ENCODE measurements at regions not wholly inside any gene's neighbourhood (a gene's known extent, or its start where the extent isn't known, plus 50 kb on each side); places are given as distances from the start of the nearest gene placed in this dataset.

- Mint-ChIP-seq H3K4me3 (no peak overlapping the region), H3K27me3 (peaks cover 13 to 48% (median 17%) of the 10 kb centered on the region in 5 donors), H3K9me3 (no peaks in the 10 kb centered on the region), H3K27ac (no peak overlapping the region), H3K36me3 (no peaks in the 10 kb centered on the region), H3K4me1 (no peaks in the 10 kb centered on the region)
- POLR2A ChIA-PET, result interaction anchor here (0.5 kb wide), 1 partner anchor 15 kb away, joined by 3 read pairs; no protein-coding TSS in a partner anchor
- ATAC-seq (no peak), DNase-seq (no peak)
These were observed 193.5 kb downstream of the ANXA2 start for GRCh38 chr15:60204131-60204885.

- Mint-ChIP-seq H3K27me3 (peaks cover 6 to 26% (median 18%) of the 10 kb centered on the region in 5 donors), H3K9me3 (no peaks in the 10 kb centered on the region), H3K27ac (no peak overlapping the region), H3K4me3 (no peak overlapping the region), H3K4me1 (no peaks in the 10 kb centered on the region), H3K36me3 (no peaks in the 10 kb centered on the region)
- DNase-seq (no peak), ATAC-seq (no peak)
- POLR2A ChIA-PET, result no interaction called here
These were observed 189.1 kb downstream of the ANXA2 start for GRCh38 chr15:60208709-60209108.

- ATAC-seq, result no peak
- Mint-ChIP-seq H3K27me3 (peaks cover 5 to 42% (median 18%) of the 10 kb centered on the region in 5 donors), H3K36me3 (no peaks in the 10 kb centered on the region), H3K4me3 (no peak overlapping the region), H3K4me1 (no peaks in the 10 kb centered on the region), H3K27ac (no peak overlapping the region), H3K9me3 (no peaks in the 10 kb centered on the region)
- no peak for DNase-seq
- POLR2A ChIA-PET, result no interaction called here
These were observed 185.2 kb downstream of the ANXA2 start for GRCh38 chr15:60212536-60212935.

GRCh38 chr15:60213377-60214000 is 184.3 kb downstream of the ANXA2 start:
- H3K36me3 Mint-ChIP-seq, result no peaks in the 10 kb centered on the region
- no peak overlapping the region for H3K4me3 Mint-ChIP-seq
- H3K27ac Mint-ChIP-seq, result no peak overlapping the region
- H3K27me3 Mint-ChIP-seq, result peaks cover 2 to 42% (median 12%) of the 10 kb centered on the region in 5 donors
- POLR2A ChIA-PET, result no interaction called here
- no peaks in the 10 kb centered on the region for H3K4me1 Mint-ChIP-seq
- no peak for ATAC-seq
- DNase-seq, result no peak
- H3K9me3 Mint-ChIP-seq, result no peaks in the 10 kb centered on the region

DNA sequence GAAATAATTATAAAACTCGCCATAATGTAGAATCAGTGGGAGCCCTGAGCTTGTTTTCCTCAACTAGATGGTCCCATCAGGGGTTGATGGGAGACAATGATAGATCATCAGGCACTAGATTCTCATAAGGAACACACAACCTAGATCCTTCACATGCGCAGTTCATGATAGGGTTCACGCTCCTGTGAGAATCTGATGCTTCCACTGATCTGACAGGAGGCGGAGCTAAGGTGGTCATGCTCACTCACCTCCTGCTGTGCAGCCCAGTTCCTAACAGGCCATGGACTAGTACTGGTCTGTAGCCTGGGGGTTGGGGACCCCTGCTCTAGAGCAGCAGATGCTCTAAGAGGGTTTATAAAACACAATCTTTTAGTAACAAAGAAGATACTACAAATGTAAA is 183.6 kb downstream of the ANXA2 start:
- ATAC-seq, result no peak
- Mint-ChIP-seq H3K27me3 (peaks cover 2 to 42% (median 9%) of the 10 kb centered on the region in 5 donors), H3K36me3 (no peaks in the 10 kb centered on the region), H3K4me3 (no peak overlapping the region), H3K27ac (no peak overlapping the region), H3K9me3 (no peaks in the 10 kb centered on the region), H3K4me1 (no peaks in the 10 kb centered on the region)
- POLR2A ChIA-PET, result no interaction called here
- no peak for DNase-seq

GRCh38 chr15:60215225-60215963 is 182.4 kb downstream of the ANXA2 start:
- no peaks in the 10 kb centered on the region for H3K4me1 Mint-ChIP-seq
- POLR2A ChIA-PET, result no interaction called here
- H3K9me3 Mint-ChIP-seq, result no peaks in the 10 kb centered on the region
- H3K27ac Mint-ChIP-seq, result no peak overlapping the region
- peaks cover 2 to 39% (median 9%) of the 10 kb centered on the region in 5 donors for H3K27me3 Mint-ChIP-seq
- no peak for ATAC-seq
- no peaks in the 10 kb centered on the region for H3K36me3 Mint-ChIP-seq
- DNase-seq, result no peak
- H3K4me3 Mint-ChIP-seq, result no peak overlapping the region

- Mint-ChIP-seq H3K4me3 (no peak overlapping the region), H3K36me3 (no peaks in the 10 kb centered on the region), H3K9me3 (no peaks in the 10 kb centered on the region), H3K4me1 (no peaks in the 10 kb centered on the region), H3K27ac (no peak overlapping the region), H3K27me3 (peaks cover 2 to 28% (median 8%) of the 10 kb centered on the region in 5 donors)
- ATAC-seq, result no peak
- DNase-seq, result no peak
- POLR2A ChIA-PET, result no interaction called here
These were observed 180.6 kb downstream of the ANXA2 start for GRCh38 chr15:60217161-60217560.

GRCh38 chr15:60218256-60218655 is 179.5 kb downstream of the ANXA2 start:
- POLR2A ChIA-PET, result no interaction called here
- Mint-ChIP-seq H3K4me3 (no peak overlapping the region), H3K4me1 (no peaks in the 10 kb centered on the region), H3K36me3 (no peaks in the 10 kb centered on the region), H3K27me3 (peaks cover 1 to 21% (median 9%) of the 10 kb centered on the region in 5 donors), H3K27ac (no peak overlapping the region), H3K9me3 (no peaks in the 10 kb centered on the region)
- DNase-seq (no peak), ATAC-seq (no peak)

DNA sequence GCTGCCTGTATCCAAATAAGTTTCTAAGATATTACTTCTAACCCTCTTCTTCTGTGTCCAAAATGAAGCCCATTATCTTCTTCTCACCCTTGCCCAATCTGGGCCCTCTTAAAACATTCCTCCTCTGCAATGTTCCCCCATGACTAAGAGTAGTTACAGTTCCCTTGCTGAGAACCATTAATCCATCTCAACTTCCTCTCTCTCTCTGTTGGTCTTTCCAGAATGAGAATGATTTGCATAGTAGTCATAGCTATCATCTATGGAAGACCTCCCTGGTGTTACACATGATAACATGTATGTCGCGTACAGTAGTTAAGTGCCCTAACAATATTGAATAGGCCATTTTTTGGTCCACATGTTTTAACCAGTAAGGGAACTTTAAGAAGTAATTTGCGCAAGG is 177.9 kb downstream of the ANXA2 start:
- H3K9me3 Mint-ChIP-seq, result no peaks in the 10 kb centered on the region
- H3K4me3 Mint-ChIP-seq, result no peak overlapping the region
- peaks cover 1 to 13% (median 5%) of the 10 kb centered on the region in 5 donors for H3K27me3 Mint-ChIP-seq
- DNase-seq (no peak), ATAC-seq (no peak)
- no peak overlapping the region for H3K27ac Mint-ChIP-seq
- H3K36me3 Mint-ChIP-seq, result no peaks in the 10 kb centered on the region
- no peaks in the 10 kb centered on the region for H3K4me1 Mint-ChIP-seq
- POLR2A ChIA-PET, result no interaction called here

DNA sequence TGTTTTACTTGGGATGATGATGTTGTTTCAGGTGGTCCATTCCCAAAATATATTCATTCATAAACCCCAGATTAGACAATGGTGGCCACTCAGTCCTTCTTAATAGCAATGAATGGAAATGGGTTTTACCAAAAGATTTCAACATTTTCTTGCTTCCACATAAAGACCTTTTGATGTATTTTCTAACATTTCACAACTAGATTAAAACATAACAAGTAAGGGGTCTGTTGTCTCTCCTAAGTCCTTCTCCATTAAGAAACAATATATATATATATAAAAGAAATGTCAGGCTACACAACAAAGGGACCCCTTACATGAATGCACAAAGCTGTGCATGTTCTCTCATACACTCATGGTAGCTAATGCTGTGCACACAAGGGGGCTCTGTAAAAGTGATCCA is 176.4 kb downstream of the ANXA2 start:
- H3K36me3 Mint-ChIP-seq, result no peaks in the 10 kb centered on the region
- DNase-seq (no peak), ATAC-seq (no peak)
- no peak overlapping the region for H3K4me3 Mint-ChIP-seq
- H3K4me1 Mint-ChIP-seq, result no peaks in the 10 kb centered on the region
- H3K27me3 Mint-ChIP-seq, result peaks cover 0 to 6% (median 2%) of the 10 kb centered on the region in 5 donors
- POLR2A ChIA-PET, result no interaction called here
- H3K27ac Mint-ChIP-seq, result no peak overlapping the region
- H3K9me3 Mint-ChIP-seq, result no peaks in the 10 kb centered on the region

DNA sequence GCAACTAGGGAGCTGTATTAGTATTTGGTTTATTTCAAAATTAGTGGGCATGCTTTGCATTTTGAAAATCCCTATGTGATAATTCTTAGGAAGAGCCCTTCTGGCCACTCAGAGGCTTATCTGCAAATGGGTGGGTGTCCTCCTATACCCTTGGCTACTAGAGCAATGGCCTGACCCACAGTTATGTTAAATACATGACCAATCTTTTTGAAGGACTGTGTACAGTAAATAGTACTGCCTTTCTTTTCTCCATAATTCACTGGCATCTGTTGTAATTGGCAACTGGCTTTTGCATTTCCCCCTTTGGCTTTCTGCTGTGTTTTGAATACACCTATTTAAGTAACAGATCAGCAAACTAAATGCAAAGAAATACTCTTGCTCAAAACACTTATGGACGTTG is 175.4 kb downstream of the ANXA2 start:
- Mint-ChIP-seq H3K4me3 (no peak overlapping the region), H3K27me3 (peaks cover 0 to 6% (median 2%) of the 10 kb centered on the region in 5 donors), H3K27ac (no peak overlapping the region), H3K4me1 (no peaks in the 10 kb centered on the region), H3K9me3 (no peaks in the 10 kb centered on the region), H3K36me3 (no peaks in the 10 kb centered on the region)
- ATAC-seq (no peak), DNase-seq (no peak)
- POLR2A ChIA-PET, result no interaction called here

GRCh38 chr15:60223176-60223575 is 174.6 kb downstream of the ANXA2 start:
- Mint-ChIP-seq H3K4me3 (no peak overlapping the region), H3K36me3 (no peaks in the 10 kb centered on the region), H3K9me3 (no peaks in the 10 kb centered on the region), H3K27me3 (peaks cover under 1 to 6% (median 3%) of the 10 kb centered on the region in 5 donors), H3K27ac (no peak overlapping the region), H3K4me1 (no peaks in the 10 kb centered on the region)
- ATAC-seq (no peak), DNase-seq (no peak)
- POLR2A ChIA-PET, result no interaction called here

DNA sequence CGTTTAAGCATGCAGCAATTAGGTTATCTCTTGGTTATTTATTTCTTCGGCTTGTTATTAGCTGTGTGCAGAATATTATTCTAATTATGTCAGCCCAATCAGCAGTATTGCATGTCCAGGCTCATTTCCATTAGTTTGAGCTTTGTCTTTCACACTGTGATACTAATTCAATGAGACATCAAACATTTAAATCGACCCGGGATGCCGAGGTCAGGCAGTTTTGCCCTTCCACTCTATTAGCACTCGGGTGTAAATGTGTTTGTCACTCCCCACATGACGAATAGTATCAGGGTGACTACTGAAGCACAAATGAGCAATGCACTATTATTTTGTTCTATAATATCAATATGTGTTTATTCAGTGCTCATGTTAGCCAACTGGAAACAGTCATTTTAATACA is 170.9 kb downstream of the ANXA2 start:
- POLR2A ChIA-PET, result no interaction called here
- Mint-ChIP-seq H3K9me3 (no peaks in the 10 kb centered on the region), H3K4me1 (no peaks in the 10 kb centered on the region), H3K27ac (no peak overlapping the region), H3K4me3 (no peak overlapping the region), H3K36me3 (no peaks in the 10 kb centered on the region), H3K27me3 (peaks cover 5 to 23% (median 13%) of the 10 kb centered on the region in 5 donors)
- DNase-seq (no peak), ATAC-seq (no peak)

All from naive thymus-derived CD8-positive, alpha-beta T cell (primary cell).